ENCODE measurements at regions not wholly inside any gene's neighbourhood (a gene's known extent, or its start where the extent isn't known, plus 50 kb on each side); places are given as distances from the start of the nearest gene placed in this dataset.

DNA sequence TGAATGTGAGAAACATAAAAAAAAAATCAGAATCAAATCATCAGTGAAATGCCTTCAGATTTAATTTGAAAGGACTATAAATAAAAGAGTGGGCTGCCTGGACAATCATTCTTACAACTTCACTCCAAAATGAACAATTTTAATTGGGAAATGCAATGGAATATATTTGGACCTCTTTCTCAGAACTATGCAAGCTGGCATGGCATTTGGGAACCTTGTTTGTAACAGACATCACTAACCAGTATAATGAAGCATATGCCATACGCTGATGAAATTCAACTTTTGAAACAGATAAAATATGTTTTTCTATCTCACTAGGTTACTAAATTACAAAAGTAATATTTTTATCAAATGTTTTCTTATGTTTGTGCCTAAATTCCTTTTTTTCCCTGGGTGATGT, 64.2 kb upstream of the FAM216B start:
- peaks cover 24% of the 10 kb centered on the region for H3K27me3 Mint-ChIP-seq
- Histone ChIP-seq H3K4me1 (ENCODE audit: insufficient read depth, low read length) (no peaks in the 10 kb centered on the region), H3K27me3 (ENCODE audit: control insufficient read depth in 1 of 2, insufficient read depth in 2 of 2, low read length in 2 of 2) (peaks cover 0 to 14% of the 10 kb centered on the region in 2 experiments), H3K4me3 (ENCODE audit: low read length) (no peak overlapping the region), H3K9me3 (ENCODE audit: control insufficient read depth in 1 of 2, insufficient read depth in 1 of 2, low read length in 2 of 2) (no peaks in the 10 kb centered on the region), H3K27ac (ENCODE audit: low read depth in 1 of 2, low read length in 2 of 2) (no peak overlapping the region), H3K36me3 (ENCODE audit: insufficient read depth, low read length) (no peaks in the 10 kb centered on the region)
- no peaks in the 10 kb centered on the region for H3K9me3 Mint-ChIP-seq
- no peak overlapping the region for H3K4me3 Mint-ChIP-seq
- ChIA-PET CTCF (no interaction called here), POLR2A (no interaction called here)
- no peaks in the 10 kb centered on the region for H3K4me1 Mint-ChIP-seq (ENCODE audit: low read depth)
- ATAC-seq (ENCODE audit: poor library complexity) = no peak
- TF ChIP-seq, protein P1, sequence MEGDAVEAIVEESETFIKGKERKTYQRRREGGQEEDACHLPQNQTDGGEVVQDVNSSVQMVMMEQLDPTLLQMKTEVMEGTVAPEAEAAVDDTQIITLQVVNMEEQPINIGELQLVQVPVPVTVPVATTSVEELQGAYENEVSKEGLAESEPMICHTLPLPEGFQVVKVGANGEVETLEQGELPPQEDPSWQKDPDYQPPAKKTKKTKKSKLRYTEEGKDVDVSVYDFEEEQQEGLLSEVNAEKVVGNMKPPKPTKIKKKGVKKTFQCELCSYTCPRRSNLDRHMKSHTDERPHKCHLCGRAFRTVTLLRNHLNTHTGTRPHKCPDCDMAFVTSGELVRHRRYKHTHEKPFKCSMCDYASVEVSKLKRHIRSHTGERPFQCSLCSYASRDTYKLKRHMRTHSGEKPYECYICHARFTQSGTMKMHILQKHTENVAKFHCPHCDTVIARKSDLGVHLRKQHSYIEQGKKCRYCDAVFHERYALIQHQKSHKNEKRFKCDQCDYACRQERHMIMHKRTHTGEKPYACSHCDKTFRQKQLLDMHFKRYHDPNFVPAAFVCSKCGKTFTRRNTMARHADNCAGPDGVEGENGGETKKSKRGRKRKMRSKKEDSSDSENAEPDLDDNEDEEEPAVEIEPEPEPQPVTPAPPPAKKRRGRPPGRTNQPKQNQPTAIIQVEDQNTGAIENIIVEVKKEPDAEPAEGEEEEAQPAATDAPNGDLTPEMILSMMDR (IDR thresholded peaks at IDR 0.05) = no peak
- H3K36me3 Mint-ChIP-seq (ENCODE audit: low read depth) = no peaks in the 10 kb centered on the region
- intact Hi-C loops (cut with DNase I, micrococcal nuclease) = no loop called here
- DNase-seq = no peak
- no peak overlapping the region for H3K27ac Mint-ChIP-seq

DNA sequence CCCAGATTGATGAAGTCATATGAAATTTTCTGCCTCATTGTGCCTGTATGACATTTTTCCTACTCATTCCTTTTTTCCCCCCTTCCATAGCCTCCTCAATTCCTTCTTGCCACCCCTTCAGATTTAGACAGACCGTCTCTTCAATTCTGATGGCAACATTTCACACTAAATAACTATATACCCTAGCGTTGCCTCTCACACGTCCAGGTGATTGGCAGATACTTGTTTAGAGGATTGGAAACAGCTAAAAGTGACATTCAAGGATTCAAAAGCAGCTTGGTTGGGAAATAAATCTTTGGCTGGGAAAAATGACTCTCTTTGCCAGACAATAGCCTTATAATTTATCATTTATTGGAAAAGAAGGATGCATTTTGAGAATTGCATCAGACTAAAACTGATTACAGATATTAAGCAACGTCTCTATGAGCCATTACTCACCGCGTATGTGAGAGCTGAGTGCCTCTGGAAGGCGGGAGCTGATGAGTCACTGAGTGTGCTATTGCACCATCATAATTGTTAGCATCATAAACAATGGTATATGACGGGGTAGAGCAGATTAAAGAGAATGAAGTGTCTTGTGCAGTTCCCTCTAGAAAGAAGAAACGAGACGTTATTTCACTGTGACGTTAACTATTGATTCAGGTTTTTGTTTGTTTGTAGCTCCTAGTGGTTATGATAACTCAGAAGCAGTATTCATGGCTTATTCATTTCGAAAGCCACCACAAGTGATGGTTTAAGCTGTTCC, 61.1 kb upstream of the FAM216B start:
- Histone ChIP-seq H3K36me3 (ENCODE audit: insufficient read depth, low read length) (no peaks in the 10 kb centered on the region), H3K27me3 (ENCODE audit: control insufficient read depth in 1 of 2, insufficient read depth in 2 of 2, low read length in 2 of 2) (peaks cover 0 to 14% of the 10 kb centered on the region in 2 experiments), H3K4me1 (ENCODE audit: insufficient read depth, low read length) (no peaks in the 10 kb centered on the region), H3K27ac (ENCODE audit: low read depth in 1 of 2, low read length in 2 of 2) (no peak overlapping the region), H3K4me3 (ENCODE audit: low read length) (no peak overlapping the region), H3K9me3 (ENCODE audit: control insufficient read depth in 1 of 2, insufficient read depth in 1 of 2, low read length in 2 of 2) (no peaks in the 10 kb centered on the region)
- peak in 2 of 14 experiments; percentile 52 to 68 for DNase-seq
- ChIA-PET CTCF (no interaction called here), POLR2A (no interaction called here)
- Mint-ChIP-seq H3K27me3 (peaks cover 27% of the 10 kb centered on the region), H3K36me3 (ENCODE audit: low read depth) (no peaks in the 10 kb centered on the region), H3K9me3 (no peaks in the 10 kb centered on the region), H3K27ac (no peak overlapping the region), H3K4me1 (ENCODE audit: low read depth) (no peaks in the 10 kb centered on the region), H3K4me3 (no peak overlapping the region)
- TF ChIP-seq, protein P1 (IDR thresholded peaks at IDR 0.05) = no peak
- intact Hi-C loops (cut with DNase I, micrococcal nuclease) = no loop called here
- ATAC-seq (ENCODE audit: poor library complexity) = no peak

DNA sequence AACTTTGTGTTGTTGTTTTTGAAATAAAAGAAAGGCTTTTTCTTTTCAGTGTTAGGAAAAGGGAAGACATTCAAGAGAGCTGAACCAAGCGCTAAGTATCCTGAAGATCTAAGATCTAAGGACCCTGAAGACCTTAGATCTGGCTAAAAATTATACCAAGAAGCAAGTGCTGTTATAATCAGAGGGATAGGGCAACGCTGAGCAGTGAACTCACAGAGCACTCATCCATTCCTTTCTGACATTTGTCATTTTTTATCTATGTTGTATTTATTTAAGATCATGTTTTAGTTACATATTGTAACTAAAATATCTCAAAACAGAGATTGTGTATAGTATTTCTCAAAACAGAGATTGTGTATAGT, 60.5 kb upstream of the FAM216B start:
- ChIA-PET CTCF (no interaction called here), POLR2A (no interaction called here)
- Histone ChIP-seq H3K9me3 (ENCODE audit: control insufficient read depth in 1 of 2, insufficient read depth in 1 of 2, low read length in 2 of 2) (no peaks in the 10 kb centered on the region), H3K27ac (ENCODE audit: low read depth in 1 of 2, low read length in 2 of 2) (no peak overlapping the region), H3K27me3 (ENCODE audit: control insufficient read depth in 1 of 2, insufficient read depth in 2 of 2, low read length in 2 of 2) (peaks cover 0 to 14% of the 10 kb centered on the region in 2 experiments), H3K36me3 (ENCODE audit: insufficient read depth, low read length) (no peaks in the 10 kb centered on the region), H3K4me3 (ENCODE audit: low read length) (no peak overlapping the region), H3K4me1 (ENCODE audit: insufficient read depth, low read length) (no peaks in the 10 kb centered on the region)
- DNase-seq (no peak), ATAC-seq (ENCODE audit: poor library complexity) (no peak)
- Mint-ChIP-seq H3K36me3 (ENCODE audit: low read depth) (no peaks in the 10 kb centered on the region), H3K9me3 (no peaks in the 10 kb centered on the region), H3K27ac (no peak overlapping the region), H3K4me1 (ENCODE audit: low read depth) (no peaks in the 10 kb centered on the region), H3K4me3 (no peak overlapping the region), H3K27me3 (peaks cover 27% of the 10 kb centered on the region)
- TF ChIP-seq, protein P1 (IDR thresholded peaks at IDR 0.05) = no peak
- intact Hi-C loops (cut with DNase I, micrococcal nuclease) = no loop called here
